SHP77 (cell line): ENCODE measurements at regions not wholly inside any gene's neighbourhood (a gene's known extent, or its start where the extent isn't known, plus 50 kb on each side); places are given as distances from the start of the nearest gene placed in this dataset.
"Not testable (repeated sequence)": the region's sequence is repeated elsewhere in the genome, so short reads cannot be mapped to it uniquely, and the experiment has no call there.

Source experiments
- DNase-seq, 2 experiments: peaks; one replicate each; lab custom pipeline; 2025; lab: John Stamatoyannopoulos, UW

DNA sequence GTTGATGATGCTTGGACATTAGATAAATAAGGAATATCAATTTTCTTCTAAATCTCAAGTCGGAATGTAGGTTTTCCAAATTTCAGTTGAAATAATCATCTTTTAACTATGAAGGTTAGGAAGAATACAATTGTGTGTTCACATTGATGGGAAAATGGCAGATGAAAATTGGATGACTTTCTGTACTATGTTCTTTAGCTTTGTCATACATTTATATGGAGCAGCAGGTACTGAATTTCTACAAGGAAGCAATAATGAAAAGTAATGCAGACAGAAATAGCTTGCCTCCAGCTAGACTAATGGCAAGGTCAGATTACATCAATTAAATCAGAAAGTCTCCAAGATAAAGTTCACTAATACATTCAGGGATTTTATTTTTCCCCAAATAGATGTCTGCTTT lies 1423.7 kb upstream of the PCDH20 start:
- no peak for DNase-seq

DNA sequence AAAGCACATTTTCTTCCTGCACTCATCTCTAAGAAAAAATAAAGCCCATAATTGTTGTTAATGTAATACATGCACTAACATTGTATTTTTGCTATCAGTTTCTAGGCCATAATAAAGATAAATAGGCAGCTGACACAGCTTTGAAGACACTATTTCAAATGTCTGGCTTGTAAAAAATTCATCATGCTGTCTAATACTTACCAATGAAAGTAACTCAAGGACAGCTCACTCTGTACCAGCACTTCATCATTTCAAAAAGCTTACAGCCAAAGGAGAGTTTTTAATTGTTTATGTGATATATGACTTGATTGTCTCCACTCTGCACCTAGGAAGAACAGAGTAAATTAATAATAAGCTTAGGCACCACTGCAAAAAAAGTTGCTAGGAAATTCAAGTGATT lies 1423.3 kb upstream of the PCDH20 start:
- DNase-seq: no peak

DNA sequence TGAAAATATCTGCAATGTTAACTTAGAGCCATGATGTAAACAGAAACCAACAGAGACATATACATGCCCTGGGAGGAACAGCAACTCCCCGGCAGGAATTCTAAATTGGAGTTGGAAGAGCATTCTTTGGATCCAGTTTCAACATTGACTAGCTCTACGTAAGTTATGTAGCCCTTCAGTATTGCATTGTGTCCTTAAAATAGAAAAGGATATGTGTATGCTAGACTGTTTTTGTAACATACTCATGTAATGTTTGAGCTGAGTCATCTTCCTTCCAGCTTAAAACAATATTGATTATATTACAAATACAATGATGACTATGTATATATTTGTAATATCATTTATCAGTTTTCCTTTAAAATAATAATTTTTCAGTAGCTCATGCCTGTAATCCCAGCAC lies 1422.2 kb upstream of the PCDH20 start:
- DNase-seq: no peak

DNA sequence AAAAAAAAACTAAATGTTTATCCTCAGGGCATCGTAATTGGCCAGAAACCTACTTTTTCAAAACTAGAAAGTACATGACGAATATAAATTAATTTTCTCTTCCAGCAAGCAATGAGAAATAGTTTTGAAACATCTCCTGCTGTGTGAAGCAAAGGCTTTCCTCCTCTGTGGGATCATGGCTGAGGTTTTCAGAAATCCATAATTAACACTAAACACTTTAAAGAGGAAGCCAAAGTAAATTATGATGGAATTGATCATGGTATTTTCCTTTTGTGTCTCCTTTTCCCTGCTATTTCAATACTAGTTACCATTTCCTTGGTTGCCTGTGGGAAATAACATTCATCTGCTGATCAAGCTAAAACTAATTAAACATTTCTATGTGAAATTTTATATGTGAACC lies 1413.8 kb upstream of the PCDH20 start:
- no peak for DNase-seq

DNA sequence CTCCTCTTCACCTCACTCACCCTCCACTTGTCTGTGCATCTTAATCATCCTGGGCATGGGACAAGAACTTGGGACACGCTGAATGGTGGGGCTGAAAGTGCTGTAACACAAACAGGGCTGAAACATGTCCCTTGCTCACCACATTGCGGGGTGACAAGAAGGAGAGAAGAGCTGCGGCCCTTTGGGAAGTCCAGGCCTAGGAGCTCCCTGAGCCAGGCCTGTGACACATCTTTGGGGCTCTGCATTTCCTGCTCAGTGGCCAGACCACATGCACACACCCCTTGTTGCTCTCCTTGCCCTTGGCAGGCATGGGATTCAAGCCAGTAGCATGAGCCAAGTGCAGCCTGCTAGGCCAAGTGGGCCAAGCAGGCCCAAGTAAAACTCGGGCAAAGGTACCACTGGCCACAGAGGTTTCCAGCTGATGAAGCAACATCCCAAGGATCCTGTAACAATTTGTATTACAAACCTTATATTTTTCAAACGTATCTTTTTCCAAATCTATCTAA lies 1384.3 kb upstream of the PCDH20 start:
- no peak for DNase-seq

DNA sequence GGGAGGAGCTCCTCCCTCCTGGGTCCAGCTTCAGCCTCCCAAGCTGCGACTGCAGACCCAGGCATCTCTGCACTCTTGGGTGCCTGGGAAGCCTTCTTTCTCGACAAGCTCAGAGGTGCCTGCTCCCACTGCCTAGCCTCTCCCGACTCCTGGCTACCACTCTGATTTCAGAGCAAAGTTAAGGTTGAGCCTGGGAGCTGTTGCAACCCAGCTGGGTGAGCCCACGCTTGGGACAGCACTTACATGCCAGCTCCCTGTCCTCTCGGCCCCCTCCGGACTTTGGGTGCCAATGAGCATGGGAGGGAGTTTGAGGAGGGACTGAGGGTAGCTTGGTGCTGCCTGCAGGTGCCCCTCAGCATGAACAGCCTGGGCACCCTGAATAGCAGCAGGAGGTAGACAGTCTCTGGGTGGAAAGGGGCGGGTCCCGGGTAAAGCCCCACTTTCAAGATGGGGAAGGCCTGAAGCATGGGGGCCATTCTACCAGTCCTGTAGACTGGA lies 1383.4 kb upstream of the PCDH20 start:
- no peak for DNase-seq

DNA sequence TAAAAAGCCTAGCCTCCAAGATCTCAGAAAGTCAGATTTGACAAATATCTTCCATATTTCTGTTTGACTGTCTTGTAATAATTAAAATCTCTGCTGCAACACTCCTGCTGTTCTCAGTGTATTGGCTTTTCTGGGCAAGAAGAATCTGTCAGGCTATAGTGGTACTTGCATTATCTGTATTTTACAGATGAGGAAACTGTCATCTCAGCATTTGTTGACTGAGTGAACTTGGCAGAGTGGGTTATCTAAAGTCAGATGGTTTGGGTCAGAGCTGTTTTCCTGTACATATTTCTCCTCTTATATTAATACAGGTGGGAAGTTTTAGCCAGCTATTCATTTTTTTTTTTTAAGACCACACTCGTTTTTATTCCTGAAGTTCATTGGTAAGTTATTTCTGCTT lies 1378.2 kb upstream of the PCDH20 start:
- DNase-seq: no peak

DNA sequence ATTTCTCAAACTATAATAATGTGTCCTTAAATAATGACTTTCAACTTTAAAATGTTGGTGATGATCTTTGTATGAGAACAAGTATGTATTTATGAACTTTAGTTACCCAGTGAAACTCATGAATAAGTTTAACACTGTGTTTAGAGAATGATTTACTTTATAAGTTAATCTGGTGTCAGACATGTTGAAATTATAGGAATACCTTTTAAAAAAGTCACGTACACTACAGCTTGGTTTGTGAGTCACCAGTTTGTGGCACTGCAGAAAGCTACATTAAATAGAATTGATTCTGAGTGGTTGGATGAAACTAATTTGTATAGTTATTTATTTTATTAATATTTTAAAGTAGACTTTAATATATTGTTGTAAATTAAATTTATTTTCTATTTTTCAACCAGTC lies 1366.2 kb upstream of the PCDH20 start:
- no peak for DNase-seq

DNA sequence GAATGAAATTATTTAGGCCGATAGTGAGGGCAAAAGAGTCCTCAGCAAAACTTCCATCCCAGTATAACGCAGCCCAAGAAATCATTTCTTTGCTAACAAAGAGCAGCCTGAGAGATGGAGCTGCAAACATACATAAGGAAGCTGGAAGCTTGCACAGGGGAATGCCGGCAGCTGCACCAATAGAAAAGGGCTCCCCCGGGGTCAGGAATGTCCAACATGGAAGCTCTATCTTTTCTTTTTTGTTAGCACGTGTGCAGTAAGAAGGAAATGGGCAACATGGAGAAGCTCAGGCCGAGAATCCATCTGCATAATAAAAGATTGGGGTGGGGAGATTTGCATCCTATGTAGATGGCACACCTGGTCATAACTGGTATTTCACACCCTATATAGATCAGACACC lies 1363.5 kb upstream of the PCDH20 start:
- no peak for DNase-seq

DNA sequence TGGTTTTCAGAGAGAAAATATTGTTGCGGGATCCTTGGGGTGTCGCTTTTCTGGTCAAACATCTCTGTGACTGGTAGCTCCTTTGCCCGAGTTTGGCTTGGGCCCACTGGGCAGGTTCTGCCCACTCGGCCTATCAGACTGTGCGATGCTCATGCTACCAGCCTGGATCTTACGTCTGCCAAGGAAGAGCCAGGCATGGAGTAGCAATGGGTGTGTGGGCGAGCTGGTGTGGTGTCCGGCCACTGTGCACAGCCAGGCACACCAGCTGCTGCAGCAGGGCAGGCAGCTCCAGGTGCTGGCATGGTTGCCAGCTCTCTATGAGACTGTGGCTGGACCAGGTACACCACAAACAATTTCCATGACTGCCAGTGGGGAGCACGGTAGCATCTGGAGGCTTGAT lies 1351.8 kb upstream of the PCDH20 start:
- DNase-seq: peak; percentile 16 to 41

DNA sequence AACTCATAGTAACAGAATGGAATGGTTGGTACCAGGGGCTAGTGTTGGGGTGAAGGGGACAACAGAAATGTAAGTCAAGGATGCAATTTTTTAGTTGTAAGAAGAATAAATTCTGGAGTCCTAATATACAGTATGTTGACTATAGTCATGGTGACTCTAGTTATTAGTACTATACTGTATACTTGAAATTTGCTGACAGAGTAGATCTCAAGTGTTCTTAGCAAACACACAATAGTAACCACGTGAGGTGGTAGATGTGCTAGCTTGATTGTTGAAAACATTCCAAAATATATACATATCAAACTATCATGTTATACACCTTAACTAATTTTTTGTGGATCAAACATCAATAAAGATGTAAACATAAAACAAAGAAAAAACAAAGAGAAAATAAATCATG lies 1345.1 kb upstream of the PCDH20 start:
- DNase-seq: no peak

DNA sequence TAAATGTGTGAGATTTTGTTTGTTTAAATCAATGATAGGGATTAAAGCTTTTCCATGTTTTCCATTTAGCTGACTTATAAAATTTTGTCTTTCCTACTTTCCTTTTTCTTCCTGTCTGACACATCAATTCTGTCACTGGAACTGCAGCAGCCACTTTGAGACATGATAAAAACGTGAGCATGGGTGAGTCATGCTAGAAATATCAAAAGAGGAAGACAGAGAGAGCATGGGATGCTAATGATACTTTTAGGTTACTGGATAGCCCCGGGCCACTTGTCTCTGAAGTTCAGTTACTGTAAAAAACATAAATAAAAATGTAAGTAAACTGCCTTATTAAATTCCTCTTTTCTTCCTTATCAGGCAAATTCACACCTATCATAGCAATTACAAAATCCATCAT lies 1332.0 kb upstream of the PCDH20 start:
- no peak for DNase-seq

DNA sequence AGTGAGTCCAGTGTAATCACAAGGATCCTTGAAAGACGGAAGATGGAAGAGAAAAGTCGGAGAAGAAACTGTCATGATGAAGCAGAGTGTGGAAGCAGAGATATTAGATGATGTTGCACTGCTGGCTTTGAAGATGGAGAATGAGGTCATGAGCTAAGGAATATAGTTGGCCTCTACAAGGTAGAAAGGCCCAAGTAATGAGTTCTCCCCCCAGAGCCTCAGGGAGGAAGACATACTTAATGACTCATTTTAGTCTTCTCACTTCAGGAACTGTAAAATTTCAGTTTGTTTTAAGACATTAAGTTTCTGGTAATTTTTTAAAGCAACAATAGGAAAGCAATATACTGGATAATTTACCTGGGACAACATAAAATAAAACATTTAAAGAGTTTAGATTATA lies 1331.5 kb upstream of the PCDH20 start:
- no peak for DNase-seq

DNA sequence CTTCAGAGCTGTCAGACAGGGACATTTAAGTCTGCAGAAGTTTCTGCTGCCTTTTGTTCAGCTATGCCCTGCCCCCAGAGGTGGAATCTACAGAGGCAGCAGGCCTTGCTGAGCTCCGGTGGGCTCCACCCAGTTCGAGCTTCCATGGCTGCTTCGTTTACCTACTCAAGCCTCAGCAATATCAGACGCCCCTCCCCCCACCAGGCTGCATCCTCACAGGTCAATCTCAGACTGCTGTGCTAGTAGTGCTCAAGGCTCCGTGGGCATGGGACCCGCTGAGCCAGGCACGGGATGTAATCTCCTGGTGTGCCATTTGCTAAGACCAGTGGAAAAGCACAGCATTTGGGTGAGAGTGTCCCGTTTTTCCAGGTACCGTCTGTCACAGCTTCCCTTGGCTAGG lies 1314.1 kb upstream of the PCDH20 start:
- not testable (repeated sequence) for DNase-seq

DNA sequence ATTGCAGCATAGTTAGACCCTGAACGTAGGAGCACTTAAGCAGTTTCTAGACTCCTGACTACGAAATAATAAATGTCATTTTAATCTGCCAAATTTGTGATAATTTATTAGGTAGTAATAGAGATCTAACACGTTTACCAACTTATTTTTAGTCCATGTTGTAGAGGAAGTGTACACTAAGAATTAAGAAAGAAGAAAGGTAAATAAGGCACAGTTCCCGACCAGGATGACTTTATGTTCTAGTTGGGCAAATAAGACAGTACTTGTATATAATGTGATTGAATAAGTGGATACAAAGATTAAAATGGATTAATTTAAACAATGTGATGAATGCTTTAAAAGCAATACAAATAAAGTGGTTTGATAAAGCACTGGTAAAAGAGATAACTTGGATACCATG lies 1306.2 kb upstream of the PCDH20 start:
- no peak for DNase-seq

DNA sequence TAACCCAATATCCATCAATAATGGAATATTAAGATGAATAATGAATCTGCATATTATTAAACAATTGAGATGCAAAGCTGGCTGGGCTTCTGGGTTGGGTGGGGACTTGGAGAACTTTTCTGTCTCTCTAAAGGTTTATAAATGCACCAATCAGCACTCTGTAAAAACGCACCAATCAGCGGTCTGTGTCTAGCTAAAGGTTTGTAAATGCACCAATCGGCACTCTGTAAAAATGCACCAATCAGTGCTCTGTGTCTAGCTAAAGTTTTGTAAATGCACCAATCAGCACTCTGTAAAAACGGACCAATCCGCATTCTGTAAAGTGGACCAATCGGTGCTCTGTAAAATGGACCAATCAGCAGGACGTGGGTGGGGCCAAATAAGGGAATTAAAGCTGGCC lies 1296.3 kb upstream of the PCDH20 start:
- not testable (repeated sequence) for DNase-seq

DNA sequence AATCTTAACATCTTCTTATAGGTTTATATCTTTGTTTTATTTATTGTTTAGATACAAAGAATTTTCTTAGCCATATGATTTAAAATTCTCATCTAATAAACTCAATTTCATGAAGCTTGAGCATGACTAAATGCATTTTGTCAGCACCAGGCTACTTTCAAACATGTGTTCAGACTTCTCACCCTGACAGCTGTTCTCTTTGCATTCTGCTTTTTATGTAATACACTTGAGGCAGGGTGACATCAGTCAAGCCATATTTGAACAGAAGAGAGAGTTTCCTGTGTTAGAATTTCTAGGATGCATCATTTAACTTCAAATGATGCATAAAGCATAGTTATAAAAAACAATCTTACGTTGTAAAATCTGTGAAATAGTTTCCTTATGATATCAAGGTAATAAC lies 1295.1 kb upstream of the PCDH20 start:
- peak; percentile 56 to 58 for DNase-seq

DNA sequence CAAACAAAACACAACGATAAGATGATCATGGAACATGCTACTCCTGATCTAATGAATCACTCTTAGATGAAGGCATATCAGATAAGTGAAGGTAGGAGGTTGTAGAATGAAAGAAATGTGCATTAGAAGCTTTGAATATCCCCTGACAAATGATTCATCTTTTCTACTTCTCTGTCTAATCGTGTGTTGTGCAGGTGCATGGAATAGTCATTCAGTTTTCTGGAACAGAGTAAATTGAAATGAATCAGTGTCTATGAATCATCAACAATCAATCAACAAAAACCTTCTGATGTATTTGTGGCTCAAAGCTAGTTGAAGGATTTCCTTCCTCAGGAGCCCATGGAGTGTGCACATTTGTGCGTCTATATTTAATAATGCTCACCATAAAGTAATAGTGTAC lies 1290.4 kb upstream of the PCDH20 start:
- no peak for DNase-seq

DNA sequence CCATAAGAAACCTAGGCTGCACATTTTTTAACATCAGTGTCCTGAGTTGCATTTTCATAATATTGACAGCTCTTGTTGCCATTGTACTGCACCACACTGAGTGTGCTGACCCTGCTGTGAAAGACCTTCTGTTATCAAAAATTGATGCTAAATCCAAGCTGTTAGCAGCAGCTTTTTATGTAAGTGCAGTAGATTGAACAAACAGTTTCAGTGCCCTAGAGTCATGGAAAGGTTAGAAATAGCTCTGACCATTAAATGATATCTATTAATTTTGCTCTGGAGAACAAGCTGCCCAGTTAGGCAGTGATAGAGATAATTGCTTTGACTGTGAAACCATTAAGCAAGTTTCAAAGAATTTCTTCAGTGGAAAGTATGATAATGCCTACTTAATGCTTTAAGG lies 1289.2 kb upstream of the PCDH20 start:
- no peak for DNase-seq

DNA sequence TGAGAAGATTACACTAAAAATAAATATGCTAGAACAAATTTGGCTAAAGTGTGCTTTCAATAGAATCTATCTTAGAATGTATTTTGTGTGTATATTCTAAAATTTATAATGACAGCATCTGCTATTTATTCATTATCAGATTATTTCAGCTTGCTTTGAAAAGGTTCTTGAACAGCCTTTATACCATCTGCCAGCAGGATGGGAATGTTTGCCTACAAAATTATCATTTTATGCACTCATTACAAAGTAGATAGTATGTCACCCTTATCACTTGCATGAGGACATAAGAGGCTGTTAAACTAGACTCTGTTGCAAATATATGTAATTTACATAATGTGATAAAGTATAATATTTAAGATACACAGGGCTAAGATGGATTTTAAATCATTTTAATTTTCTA lies 1286.9 kb upstream of the PCDH20 start:
- no peak for DNase-seq

DNA sequence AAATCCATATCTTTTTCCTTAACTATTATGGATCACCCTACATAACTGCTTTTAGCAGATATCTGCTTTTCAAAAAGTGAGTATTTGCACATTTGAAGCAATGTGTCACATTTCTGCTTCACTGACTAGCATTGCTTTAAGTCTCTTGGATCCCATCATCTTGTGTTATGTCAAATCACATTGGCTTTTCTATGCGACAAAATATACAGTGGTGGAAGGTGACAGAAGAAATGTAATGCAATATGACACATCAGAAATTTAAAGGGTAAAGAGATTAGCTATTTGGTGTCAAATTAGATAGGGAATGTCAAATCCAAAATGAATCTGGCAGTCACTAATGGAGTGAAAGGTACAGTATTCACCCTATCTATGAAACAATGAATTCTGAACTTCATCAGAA lies 1282.1 kb upstream of the PCDH20 start:
- DNase-seq: no peak

DNA sequence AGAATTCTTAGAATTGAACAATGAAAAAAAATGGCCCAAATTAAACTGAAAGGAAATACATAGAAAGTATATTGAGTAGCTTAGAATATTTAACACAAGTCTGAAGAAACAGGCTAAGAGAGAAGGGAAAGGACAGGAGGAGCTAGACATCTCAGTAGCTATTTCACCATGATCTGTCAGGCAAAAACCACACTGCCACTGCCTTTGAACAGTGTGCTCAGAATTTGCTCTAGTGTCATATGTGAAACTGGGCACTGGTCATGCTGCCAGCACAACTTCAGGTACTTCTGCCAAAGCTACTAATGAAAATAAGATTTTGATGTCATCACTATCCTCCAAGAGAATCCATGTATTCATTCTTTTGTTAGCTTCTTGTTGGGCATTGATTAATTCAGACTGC lies 1280.8 kb upstream of the PCDH20 start:
- DNase-seq: no peak

DNA sequence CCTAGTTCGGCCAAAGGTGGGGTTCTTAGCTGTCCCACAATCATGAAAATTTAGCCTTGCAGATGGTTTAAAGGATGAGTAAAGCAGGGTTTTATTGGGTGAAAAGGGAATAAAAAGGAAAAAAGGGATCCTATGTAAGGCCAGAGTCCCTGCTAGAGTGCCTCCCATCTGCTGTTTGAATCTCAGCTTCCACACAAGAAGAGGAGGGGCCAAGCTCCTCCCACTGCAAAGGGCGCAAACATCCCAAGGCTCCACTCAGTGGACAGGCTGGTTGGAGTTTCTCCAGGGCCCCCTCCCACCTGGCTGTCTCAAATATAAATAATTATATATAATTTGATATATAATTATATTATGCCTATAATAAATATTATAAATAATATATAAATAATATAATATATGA lies 1272.1 kb upstream of the PCDH20 start:
- no peak for DNase-seq

DNA sequence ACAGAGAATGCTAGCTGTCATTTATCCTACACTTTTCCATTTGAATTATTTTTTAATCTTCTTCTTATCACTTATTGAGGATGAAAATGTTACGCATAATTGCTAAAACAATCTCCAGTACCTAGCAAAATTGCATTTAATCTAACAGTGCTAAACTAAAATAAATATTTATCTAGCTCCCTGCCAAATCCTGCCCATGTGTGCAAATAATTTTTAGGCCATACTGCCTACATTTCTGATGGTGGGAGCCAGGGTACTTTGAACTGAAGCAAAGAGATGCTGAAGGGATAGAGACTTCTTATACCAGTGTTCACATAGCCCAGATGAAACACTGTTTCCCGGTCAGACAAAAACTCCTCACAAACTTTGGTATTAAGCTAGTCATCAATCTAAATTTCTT lies 1268.7 kb upstream of the PCDH20 start:
- peak; percentile 26 to 35 for DNase-seq

DNA sequence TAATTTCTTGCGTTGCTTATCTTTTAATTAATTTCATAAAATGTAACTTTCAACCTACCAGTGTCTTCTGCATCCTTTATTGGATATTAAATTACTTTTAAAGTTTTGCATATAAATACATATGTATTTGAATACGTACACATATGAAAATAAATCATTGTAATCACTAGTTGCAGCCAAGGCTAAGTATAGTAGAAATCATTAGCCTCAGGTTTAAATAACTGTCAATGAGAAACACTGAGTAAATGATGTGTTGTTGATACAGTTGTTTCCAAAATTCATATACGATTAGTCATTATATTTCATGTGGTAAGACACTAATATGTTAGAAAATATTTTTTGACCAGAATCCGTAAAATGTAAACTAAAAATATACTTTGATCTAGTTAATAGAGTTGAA lies 1267.1 kb upstream of the PCDH20 start:
- DNase-seq: no peak
